Nephron (organoid): ENCODE measurements at regions not wholly inside any gene's neighbourhood (a gene's known extent, or its start where the extent isn't known, plus 50 kb on each side); places are given as distances from the start of the nearest gene placed in this dataset.

Experiments
- H3K27ac Mint-ChIP-seq, 3 experiments: 2 replicates each; pipeline ENCODE4 v1.8.0; 2020; ENCODE audit warnings: mixed read lengths in 3 of 3, mild to moderate bottlenecking in 2 of 3, moderate library complexity in 1 of 3
- H3K27me3 Mint-ChIP-seq: 2 replicates; pipeline ENCODE4 v1.8.0; 2021; ENCODE audit warnings: low read depth, mild to moderate bottlenecking, moderate library complexity, mixed read lengths
- H3K36me3 Mint-ChIP-seq: 2 replicates; pipeline ENCODE4 v1.8.0; 2020; ENCODE audit warnings: low read depth, mixed read lengths
- H3K4me1 Mint-ChIP-seq: 2 replicates; pipeline ENCODE4 v1.8.0; 2020; ENCODE audit warnings: mixed read lengths
- H3K4me3 Mint-ChIP-seq, 3 experiments: 2 replicates each; pipeline ENCODE4 v1.8.0; 2020; ENCODE audit warnings: mild to moderate bottlenecking in 3 of 3, mixed read lengths in 3 of 3, moderate library complexity in 2 of 3
- H3K9me3 Mint-ChIP-seq: 2 replicates; pipeline ENCODE4 v1.8.0; 2020; ENCODE audit warnings: mixed read lengths
- CTCF ChIP-seq, 3 experiments: fragments of 200-600 bp; sonication (generic); IDR thresholded peaks; one replicate each; pipeline ENCODE4 v1.5.0; 2021; ENCODE audit warnings: antibody characterized with exemption in 3 of 3; ENCODE audit not compliant: unreplicated experiment in 3 of 3

DNA sequence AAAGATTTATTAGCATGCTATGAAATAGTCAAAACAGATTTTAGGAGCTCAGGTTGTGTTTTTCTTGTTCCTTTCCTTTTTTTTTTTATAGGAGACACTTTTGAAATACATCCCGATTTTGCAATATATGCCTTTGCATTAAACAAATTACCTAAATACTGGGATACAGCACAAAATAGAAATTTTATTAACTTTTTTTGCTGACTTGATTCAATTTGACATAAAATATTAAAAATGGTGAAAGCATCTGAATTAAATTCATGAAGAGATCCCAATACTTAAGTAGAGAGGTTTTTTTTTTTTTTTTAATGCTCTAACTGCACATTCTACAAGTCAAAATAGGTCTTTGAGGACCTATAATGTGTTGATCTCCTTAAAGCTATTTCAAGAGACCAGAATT is 939.5 kb upstream of the CHAC2 start:
- Mint-ChIP-seq H3K4me1 (no peaks in the 10 kb centered on the region), H3K27me3 (no peaks in the 10 kb centered on the region), H3K36me3 (no peaks in the 10 kb centered on the region), H3K4me3 (no peak overlapping the region), H3K9me3 (no peaks in the 10 kb centered on the region), H3K27ac (no peak overlapping the region)
- no peak for TF ChIP-seq CTCF (IDR thresholded peaks at IDR 0.05; ENCODE audit: unreplicated experiment in 3 of 3)

GRCh38 chr2:52821631-52822030 is 946.0 kb upstream of the CHAC2 start:
- no peak for TF ChIP-seq CTCF (IDR thresholded peaks at IDR 0.05; ENCODE audit: unreplicated experiment in 3 of 3)
- Mint-ChIP-seq H3K4me3 (no peak overlapping the region), H3K4me1 (no peaks in the 10 kb centered on the region), H3K36me3 (no peaks in the 10 kb centered on the region), H3K27me3 (no peaks in the 10 kb centered on the region), H3K27ac (no peak overlapping the region), H3K9me3 (peaks cover under 1% of the 10 kb centered on the region)

DNA sequence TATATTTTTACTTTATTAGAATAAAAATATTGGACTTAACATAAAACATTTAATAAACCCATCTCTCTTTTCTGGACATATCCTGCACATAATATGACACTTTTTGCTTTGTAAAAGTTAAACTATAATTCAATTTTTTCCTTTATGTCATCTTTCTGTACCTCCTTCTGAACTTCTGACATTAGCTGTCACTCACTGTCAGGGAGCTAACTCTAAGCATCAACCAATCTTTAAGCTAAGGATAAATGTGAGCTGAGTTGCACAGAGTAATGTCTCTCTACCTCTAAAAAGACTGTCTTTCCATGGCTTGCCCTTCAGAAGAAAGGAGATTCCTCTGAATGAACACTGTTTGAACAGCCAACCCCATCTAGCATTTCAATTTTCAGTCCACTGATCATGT is 948.6 kb upstream of the CHAC2 start:
- no peak for TF ChIP-seq CTCF (IDR thresholded peaks at IDR 0.05; ENCODE audit: unreplicated experiment in 3 of 3)
- H3K4me1 Mint-ChIP-seq: no peaks in the 10 kb centered on the region
- no peaks in the 10 kb centered on the region for H3K36me3 Mint-ChIP-seq
- H3K4me3 Mint-ChIP-seq: no peak overlapping the region
- H3K27me3 Mint-ChIP-seq: no peaks in the 10 kb centered on the region
- peaks cover 4% of the 10 kb centered on the region for H3K9me3 Mint-ChIP-seq
- H3K27ac Mint-ChIP-seq: no peak overlapping the region

DNA sequence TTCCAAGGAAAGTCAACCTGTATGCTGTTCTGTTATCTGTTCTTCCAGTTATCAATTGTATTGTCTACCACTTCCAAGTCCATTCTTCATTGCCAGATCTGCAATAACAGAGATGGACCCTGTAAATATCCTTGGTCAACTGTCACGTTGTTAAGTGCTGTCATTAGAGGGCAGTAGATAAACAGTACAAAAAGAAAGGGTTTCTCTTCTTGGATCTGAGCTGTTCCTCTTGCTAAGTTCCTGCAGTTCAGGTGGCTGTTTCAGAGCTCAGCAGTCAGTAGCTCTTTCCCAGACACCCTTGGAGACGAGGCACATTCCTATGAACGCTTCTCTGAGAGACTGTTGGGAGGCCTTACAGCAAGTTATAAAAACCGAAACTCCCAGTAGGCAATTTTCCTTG is 957.1 kb upstream of the CHAC2 start:
- Mint-ChIP-seq H3K4me3 (no peak overlapping the region), H3K4me1 (no peaks in the 10 kb centered on the region), H3K9me3 (no peaks in the 10 kb centered on the region), H3K36me3 (no peaks in the 10 kb centered on the region), H3K27ac (no peak overlapping the region), H3K27me3 (no peaks in the 10 kb centered on the region)
- TF ChIP-seq CTCF (IDR thresholded peaks at IDR 0.05; ENCODE audit: unreplicated experiment in 3 of 3): peak in 1 of 3 experiments; percentile 19

- TF ChIP-seq CTCF (IDR thresholded peaks at IDR 0.05; ENCODE audit: unreplicated experiment in 3 of 3): no peak
- no peaks in the 10 kb centered on the region for H3K36me3 Mint-ChIP-seq
- H3K27me3 Mint-ChIP-seq: no peaks in the 10 kb centered on the region
Observed at GRCh38 chr2:52805901-52806410, 961.6 kb upstream of the CHAC2 start.

DNA sequence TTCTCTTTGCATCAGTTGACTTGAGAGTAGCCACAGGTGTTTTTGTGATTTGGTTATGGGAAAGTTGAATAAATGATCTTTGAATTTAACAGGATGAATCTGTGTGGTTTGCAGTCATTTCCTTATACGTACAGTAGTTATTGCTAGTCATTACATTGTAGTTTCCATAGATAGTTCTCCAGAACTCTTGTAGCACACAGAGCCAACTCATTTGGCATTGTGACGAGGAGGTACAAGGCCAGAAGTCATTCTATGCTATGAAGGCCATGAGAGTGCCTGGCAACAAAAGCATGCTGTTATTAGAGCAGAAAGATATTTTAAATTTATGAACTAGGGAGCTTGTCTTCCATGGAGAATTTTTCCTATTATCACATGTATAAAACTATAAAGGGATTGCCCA is 973.0 kb upstream of the CHAC2 start:
- no peaks in the 10 kb centered on the region for H3K4me1 Mint-ChIP-seq
- H3K9me3 Mint-ChIP-seq: peaks cover 17% of the 10 kb centered on the region
- H3K27me3 Mint-ChIP-seq: no peaks in the 10 kb centered on the region
- no peaks in the 10 kb centered on the region for H3K36me3 Mint-ChIP-seq
- H3K4me3 Mint-ChIP-seq: no peak overlapping the region
- H3K27ac Mint-ChIP-seq: no peak overlapping the region
- no peak for TF ChIP-seq CTCF (IDR thresholded peaks at IDR 0.05; ENCODE audit: unreplicated experiment in 3 of 3)

More at GRCh38 chr2:52805901-52806410, 961.6 kb upstream of the CHAC2 start:
- Mint-ChIP-seq H3K27ac (no peak overlapping the region), H3K4me3 (no peak overlapping the region), H3K4me1 (no peaks in the 10 kb centered on the region), H3K9me3 (peaks cover 5% of the 10 kb centered on the region)
